PC-3 (cell line): ENCODE measurements at regions not wholly inside any gene's neighbourhood (a gene's known extent, or its start where the extent isn't known, plus 50 kb on each side); places are given as distances from the start of the nearest gene placed in this dataset.
"Not testable (repeated sequence)": the region's sequence is repeated elsewhere in the genome, so short reads cannot be mapped to it uniquely, and the experiment has no call there.

Source experiments
- EZH2 ChIP-seq: fragments of 300-600 bp; sonication (generic); IDR thresholded peaks from one replicate; pipeline ENCODE4 v1.6.1; 2017; ENCODE audit warnings: antibody characterized with exemption, mild to moderate bottlenecking, low read length; ENCODE audit not compliant: unreplicated experiment
- EZH2phosphoT487 ChIP-seq: fragments of 300-600 bp; sonication (generic); IDR thresholded peaks from 2 replicates; pipeline ENCODE4 v1.6.1; 2018; ENCODE audit warnings: mild to moderate bottlenecking, antibody characterized with exemption, low read length, borderline replicate concordance
- TF ChIP-seq, protein P1 (sequence below): fragments of 300-600 bp; sonication (generic); conservative IDR thresholded peaks from 2 replicates; pipeline ENCODE4 v1.5.1; 2017; ENCODE audit warnings: antibody characterized with exemption, low read depth, mild to moderate bottlenecking, low read length

DNA sequence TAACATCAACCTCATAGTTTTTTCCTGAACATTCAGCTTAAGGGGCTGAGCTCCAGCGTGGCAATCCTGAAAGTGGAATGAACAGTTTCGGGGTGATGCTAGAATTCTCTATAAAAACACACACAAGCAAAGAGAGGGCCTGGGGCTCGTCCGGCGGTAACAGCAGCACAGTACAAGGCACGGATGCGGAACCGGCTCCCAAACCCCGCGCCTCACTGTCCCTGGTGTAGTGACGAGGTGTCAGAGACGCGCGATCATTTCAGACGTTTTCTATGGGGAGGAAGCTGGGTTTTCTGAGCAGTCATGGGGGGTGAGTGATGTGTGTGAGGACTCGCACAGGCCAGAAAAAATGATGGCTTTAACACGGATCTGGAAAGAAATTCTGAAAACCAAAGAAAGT lies 177.3 kb upstream of the ZNF469 start:
- not testable (repeated sequence) for TF ChIP-seq EZH2, EZH2phosphoT487
- TF ChIP-seq, protein P1, sequence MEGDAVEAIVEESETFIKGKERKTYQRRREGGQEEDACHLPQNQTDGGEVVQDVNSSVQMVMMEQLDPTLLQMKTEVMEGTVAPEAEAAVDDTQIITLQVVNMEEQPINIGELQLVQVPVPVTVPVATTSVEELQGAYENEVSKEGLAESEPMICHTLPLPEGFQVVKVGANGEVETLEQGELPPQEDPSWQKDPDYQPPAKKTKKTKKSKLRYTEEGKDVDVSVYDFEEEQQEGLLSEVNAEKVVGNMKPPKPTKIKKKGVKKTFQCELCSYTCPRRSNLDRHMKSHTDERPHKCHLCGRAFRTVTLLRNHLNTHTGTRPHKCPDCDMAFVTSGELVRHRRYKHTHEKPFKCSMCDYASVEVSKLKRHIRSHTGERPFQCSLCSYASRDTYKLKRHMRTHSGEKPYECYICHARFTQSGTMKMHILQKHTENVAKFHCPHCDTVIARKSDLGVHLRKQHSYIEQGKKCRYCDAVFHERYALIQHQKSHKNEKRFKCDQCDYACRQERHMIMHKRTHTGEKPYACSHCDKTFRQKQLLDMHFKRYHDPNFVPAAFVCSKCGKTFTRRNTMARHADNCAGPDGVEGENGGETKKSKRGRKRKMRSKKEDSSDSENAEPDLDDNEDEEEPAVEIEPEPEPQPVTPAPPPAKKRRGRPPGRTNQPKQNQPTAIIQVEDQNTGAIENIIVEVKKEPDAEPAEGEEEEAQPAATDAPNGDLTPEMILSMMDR = not testable (repeated sequence)
